H9 (cell line): ENCODE measurements at regions not wholly inside any gene's neighbourhood (a gene's known extent, or its start where the extent isn't known, plus 50 kb on each side); places are given as distances from the start of the nearest gene placed in this dataset.

Source experiments
- DNase-seq: peaks from one replicate; pipeline ENCODE4 v3.0.0-alpha.2; 2017
- H2AFZ ChIP-seq: one replicate; pipeline ENCODE4 v1.6.1; 2013; ENCODE audit warnings: mild to moderate bottlenecking, low read length, control low read depth, moderate library complexity
- H2AK5ac ChIP-seq: 2 replicates; pipeline ENCODE4 v1.6.1; 2013; ENCODE audit warnings: low read length, control low read depth, mixed read lengths; ENCODE audit not compliant: insufficient read length
- H2BK120ac ChIP-seq: one replicate; pipeline ENCODE4 v1.6.1; 2013; ENCODE audit warnings: low read depth, mild to moderate bottlenecking, low read length, control low read depth, inconsistent platforms; ENCODE audit not compliant: poor library complexity, severe bottlenecking
- H2BK12ac ChIP-seq: 2 replicates; pipeline ENCODE4 v1.6.1; 2013; ENCODE audit warnings: low read length, control low read depth, mixed read lengths, low read depth; ENCODE audit not compliant: insufficient read length
- H2BK15ac ChIP-seq: 2 replicates; pipeline ENCODE4 v1.6.1; 2013; ENCODE audit warnings: low read depth, low read length, control low read depth
- H2BK20ac ChIP-seq: one replicate; pipeline ENCODE4 v1.6.1; 2013; ENCODE audit warnings: low read depth, mild to moderate bottlenecking, low read length, control low read depth, inconsistent platforms; ENCODE audit not compliant: poor library complexity, severe bottlenecking
- H2BK5ac ChIP-seq: 2 replicates; pipeline ENCODE4 v1.6.1; 2013; ENCODE audit warnings: low read length, control low read depth, mixed read lengths; ENCODE audit not compliant: insufficient read length
- H3K14ac ChIP-seq: 2 replicates; pipeline ENCODE4 v1.6.1; 2013; ENCODE audit warnings: low read length, control low read depth; ENCODE audit not compliant: insufficient read depth
- H3K18ac ChIP-seq: 2 replicates; pipeline ENCODE4 v1.6.1; 2013; ENCODE audit warnings: low read depth, mild to moderate bottlenecking, mixed read lengths, low read length, control low read depth; ENCODE audit not compliant: insufficient read length
- H3K23ac ChIP-seq: 2 replicates; pipeline ENCODE4 v1.6.1; 2013; ENCODE audit warnings: low read length, control low read depth, mixed read lengths, low read depth; ENCODE audit not compliant: insufficient read length
- H3K23me2 ChIP-seq: 2 replicates; pipeline ENCODE4 v1.6.1; 2013; ENCODE audit warnings: low read depth, mild to moderate bottlenecking, mixed read lengths, low read length, control low read depth; ENCODE audit not compliant: insufficient read length, poor library complexity, severe bottlenecking
- H3K27ac ChIP-seq: 2 replicates; pipeline ENCODE4 v1.5.1; 2013; ENCODE audit warnings: low read length, control low read depth, mixed read lengths, low read depth; ENCODE audit not compliant: insufficient read length
- H3K27me3 ChIP-seq: 2 replicates; pipeline ENCODE4 v1.6.1; 2013; ENCODE audit warnings: low read length, control low read depth, inconsistent platforms; ENCODE audit not compliant: insufficient read depth
- H3K4ac ChIP-seq: 2 replicates; pipeline ENCODE4 v1.6.1; 2013; ENCODE audit warnings: low read depth, mild to moderate bottlenecking, control low read depth, inconsistent platforms, low read length, moderate library complexity
- H3K4me1 ChIP-seq: 2 replicates; pipeline ENCODE4 v1.6.1; 2013; ENCODE audit warnings: low read length, control low read depth, inconsistent platforms; ENCODE audit not compliant: insufficient read depth
- H3K4me2 ChIP-seq: 2 replicates; pipeline ENCODE4 v1.6.1; 2013; ENCODE audit warnings: low read length, control low read depth, mixed read lengths; ENCODE audit not compliant: insufficient read length, insufficient read depth
- H3K56ac ChIP-seq: 2 replicates; pipeline ENCODE4 v1.6.1; 2013; ENCODE audit warnings: low read depth, mild to moderate bottlenecking, mixed read lengths, low read length, control low read depth; ENCODE audit not compliant: insufficient read length
- H3K79me1 ChIP-seq: 2 replicates; pipeline ENCODE4 v1.6.1; 2013; ENCODE audit warnings: low read depth, mild to moderate bottlenecking, moderate library complexity, low read length, control low read depth, inconsistent platforms; ENCODE audit not compliant: insufficient read depth, poor library complexity, severe bottlenecking
- H3K79me2 ChIP-seq: 2 replicates; pipeline ENCODE4 v1.6.1; 2013; ENCODE audit warnings: low read length, control low read depth, inconsistent platforms; ENCODE audit not compliant: insufficient read depth
- H3K9ac ChIP-seq: 2 replicates; pipeline ENCODE4 v1.6.1; 2013; ENCODE audit warnings: low read length, control low read depth, mixed read lengths; ENCODE audit not compliant: insufficient read length; ENCODE audit errors: extremely low read depth
- H3K9me3 ChIP-seq: one replicate; pipeline ENCODE4 v1.6.1; 2013; ENCODE audit warnings: low read depth, low read length, inconsistent platforms; ENCODE audit not compliant: control insufficient read depth
- H3T11ph ChIP-seq: one replicate; pipeline ENCODE4 v1.6.1; 2013; ENCODE audit warnings: mild to moderate bottlenecking, low read length, control low read depth, inconsistent platforms
- H4K20me1 ChIP-seq: one replicate; pipeline ENCODE4 v1.6.1; 2013; ENCODE audit not compliant: control insufficient read depth, insufficient read length, insufficient read depth
- H4K5ac ChIP-seq: 2 replicates; pipeline ENCODE4 v1.6.1; 2013; ENCODE audit warnings: low read depth, mild to moderate bottlenecking, mixed read lengths, low read length, control low read depth; ENCODE audit not compliant: insufficient read length
- H4K8ac ChIP-seq: replicated peaks from 2 replicates; pipeline ENCODE4 v1.6.1; 2013; ENCODE audit warnings: low read length, control low read depth, mixed read lengths, low read depth; ENCODE audit not compliant: insufficient read length
- H4K91ac ChIP-seq: 2 replicates; pipeline ENCODE4 v1.6.1; 2013; ENCODE audit warnings: low read depth, mild to moderate bottlenecking, moderate library complexity, mixed read lengths, low read length, control low read depth; ENCODE audit not compliant: insufficient read length
- H3K27ac Mint-ChIP-seq, 3 experiments: 2 replicates in 2 of 3; 3 replicates in 1 of 3; pipeline ENCODE4 v1.8.0; 2020 to 2021; ENCODE audit warnings: mixed read lengths in 3 of 3, mild to moderate bottlenecking in 1 of 3, moderate library complexity in 1 of 3
- H3K27me3 Mint-ChIP-seq: 2 replicates; pipeline ENCODE4 v1.8.0; 2021; ENCODE audit warnings: low read depth, mild to moderate bottlenecking, moderate library complexity, mixed read lengths
- H3K36me3 Mint-ChIP-seq, 3 experiments: 2 replicates in 2 of 3; 3 replicates in 1 of 3; pipeline ENCODE4 v1.8.0; 2020 to 2021; ENCODE audit warnings: low read depth in 3 of 3, mixed read lengths in 3 of 3; ENCODE audit not compliant: insufficient read depth in 1 of 3
- H3K4me1 Mint-ChIP-seq, 2 experiments: 2 replicates each; pipeline ENCODE4 v1.8.0; 2020; ENCODE audit warnings: mixed read lengths in 2 of 2
- H3K4me3 Mint-ChIP-seq, 2 experiments: 2 replicates in 1 of 2; 3 replicates in 1 of 2; pipeline ENCODE4 v1.8.0; 2020 to 2021; ENCODE audit warnings: mild to moderate bottlenecking in 2 of 2, mixed read lengths in 2 of 2, moderate library complexity in 1 of 2
- H3K9me3 Mint-ChIP-seq, 2 experiments: 2 replicates in 1 of 2; 3 replicates in 1 of 2; pipeline ENCODE4 v1.8.0; 2020; ENCODE audit warnings: mild to moderate bottlenecking in 2 of 2, mixed read lengths in 2 of 2, moderate library complexity in 1 of 2
- WGBS: extraction: QIAGEN DNeasy Blood & Tissue Kit; methylation state at CpG from one replicate; pipeline ENCODE4 v1.1.7; 2013; ENCODE audit warnings: missing lambda C conversion rate, low lambda C conversion rate, mixed read lengths; ENCODE audit not compliant: insufficient read length; ENCODE audit errors: extremely low coverage; 5-methylcytosine and 5-hydroxymethylcytosine counted together
- TF ChIP-seq, protein P1 (sequence below): fragments of 200-600 bp; sonication (generic); conservative IDR thresholded peaks from 3 replicates; pipeline ENCODE4 v1.8.0; 2021; ENCODE audit warnings: antibody characterized with exemption, mild to moderate bottlenecking

DNA sequence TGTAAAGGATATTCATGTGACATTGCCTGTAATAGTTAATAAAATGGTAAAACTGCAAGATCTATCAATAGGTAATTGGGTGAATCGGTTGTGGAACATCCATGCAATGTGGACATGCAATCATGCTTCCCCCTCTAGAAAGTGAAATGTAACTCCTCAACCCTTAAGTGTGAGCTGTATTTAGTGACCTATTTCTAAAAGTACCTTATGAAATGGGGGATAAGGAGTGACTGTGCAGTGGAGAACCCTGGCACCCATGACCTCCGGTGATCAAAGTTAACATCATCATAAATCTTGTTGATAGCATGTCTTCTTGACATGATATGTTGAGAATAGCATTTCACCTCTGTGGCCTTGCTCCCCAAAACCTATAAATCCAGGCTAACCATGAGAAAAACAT lies 53.6 kb upstream of the PPARGC1A start:
- Mint-ChIP-seq H3K4me1 (peaks cover 4 to 8% of the 10 kb centered on the region in 2 experiments; a peak in 3 of 4 replicates), H3K27me3 (no peaks in the 10 kb centered on the region), H3K27ac (no peak overlapping the region), H3K36me3 (no peaks in the 10 kb centered on the region; a peak in 1 of 7 replicates), H3K9me3 (no peaks in the 10 kb centered on the region), H3K4me3 (no peak overlapping the region)
- Histone ChIP-seq H3K9ac (no peak overlapping the region), H3K23me2 (no peaks in the 10 kb centered on the region), H2BK15ac (no peak overlapping the region), H4K20me1 (no peaks in the 10 kb centered on the region), H2BK120ac (no peak overlapping the region), H3K14ac (no peak overlapping the region), H3K23ac (no peak overlapping the region), H3K27me3 (no peaks in the 10 kb centered on the region), H2BK20ac (no peak overlapping the region), H3K27ac (no peak overlapping the region), H3K18ac (no peak overlapping the region), H3K4me2 (no peak overlapping the region), H2AK5ac (no peak overlapping the region), H3T11ph (no peak overlapping the region), H3K4me1 (no peaks in the 10 kb centered on the region), H3K79me2 (no peaks in the 10 kb centered on the region), H3K4ac (no peak overlapping the region), H3K79me1 (no peaks in the 10 kb centered on the region), H2BK5ac (no peak overlapping the region), H4K5ac (no peak overlapping the region), H4K8ac (no peak overlapping the region), H4K91ac (no peak overlapping the region), H3K9me3 (no peaks in the 10 kb centered on the region), H2BK12ac (no peak overlapping the region), H2AFZ (no peak overlapping the region), H3K56ac (no peak overlapping the region)
- TF ChIP-seq, protein P1, sequence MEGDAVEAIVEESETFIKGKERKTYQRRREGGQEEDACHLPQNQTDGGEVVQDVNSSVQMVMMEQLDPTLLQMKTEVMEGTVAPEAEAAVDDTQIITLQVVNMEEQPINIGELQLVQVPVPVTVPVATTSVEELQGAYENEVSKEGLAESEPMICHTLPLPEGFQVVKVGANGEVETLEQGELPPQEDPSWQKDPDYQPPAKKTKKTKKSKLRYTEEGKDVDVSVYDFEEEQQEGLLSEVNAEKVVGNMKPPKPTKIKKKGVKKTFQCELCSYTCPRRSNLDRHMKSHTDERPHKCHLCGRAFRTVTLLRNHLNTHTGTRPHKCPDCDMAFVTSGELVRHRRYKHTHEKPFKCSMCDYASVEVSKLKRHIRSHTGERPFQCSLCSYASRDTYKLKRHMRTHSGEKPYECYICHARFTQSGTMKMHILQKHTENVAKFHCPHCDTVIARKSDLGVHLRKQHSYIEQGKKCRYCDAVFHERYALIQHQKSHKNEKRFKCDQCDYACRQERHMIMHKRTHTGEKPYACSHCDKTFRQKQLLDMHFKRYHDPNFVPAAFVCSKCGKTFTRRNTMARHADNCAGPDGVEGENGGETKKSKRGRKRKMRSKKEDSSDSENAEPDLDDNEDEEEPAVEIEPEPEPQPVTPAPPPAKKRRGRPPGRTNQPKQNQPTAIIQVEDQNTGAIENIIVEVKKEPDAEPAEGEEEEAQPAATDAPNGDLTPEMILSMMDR: no peak
- no peak for DNase-seq
- WGBS: no CpG with 5 or more reads among the region's 2 CpGs
